ENCODE measurements at regions not wholly inside any gene's neighbourhood (a gene's known extent, or its start where the extent isn't known, plus 50 kb on each side); places are given as distances from the start of the nearest gene placed in this dataset.
"Not testable (repeated sequence)": the region's sequence is repeated elsewhere in the genome, so short reads cannot be mapped to it uniquely, and the experiment has no call there.

- H3K79me2 ChIP-seq (ENCODE audit: insufficient read depth): no peaks in the 10 kb centered on the region
- no peaks in the 10 kb centered on the region for H3K4me1 ChIP-seq (ENCODE audit: control insufficient read depth in 1 of 2, insufficient read depth in 2 of 2, low read depth in 1 of 2, low read length in 1 of 2)
- no peaks in the 10 kb centered on the region for H3K36me3 ChIP-seq (replicated peaks in 1 of 2; ENCODE audit: control insufficient read depth in 1 of 2, insufficient read depth in 2 of 2, low read length in 1 of 2)
- WGBS (ENCODE audit: low lambda C conversion rate): 0% methylated on average over 1 of the region's 1 CpG
- no peaks in the 10 kb centered on the region for H3K9me3 ChIP-seq
- POLR2A ChIA-PET: no interaction called here
- CTCF ChIA-PET: no interaction called here
- no peaks in the 10 kb centered on the region for H4K20me1 ChIP-seq (ENCODE audit: insufficient read depth)
- DNase-seq: no peak
- H3K9ac ChIP-seq: no peak overlapping the region
- H3K4me2 ChIP-seq: no peak overlapping the region
- H3F3A ChIP-seq (replicated peaks; ENCODE audit: insufficient read depth): no peaks in the 10 kb centered on the region
- H3K27me3 ChIP-seq (ENCODE audit: insufficient read depth): no peaks in the 10 kb centered on the region
- no peaks in the 10 kb centered on the region for H3K9me2 ChIP-seq
- H2AFZ ChIP-seq (ENCODE audit: low read depth): no peak overlapping the region
- no peak overlapping the region for H3K27ac ChIP-seq (ENCODE audit: low read depth in 2 of 2, low read length in 1 of 2)
- TF ChIP-seq SIN3A (IDR thresholded peaks at IDR 0.05; ENCODE audit: borderline replicate concordance, low read depth, low read length) (no peak), USF2 (IDR thresholded peaks at IDR 0.05; ENCODE audit: borderline replicate concordance, low read depth, low read length) (no peak), MEF2A (IDR thresholded peaks at IDR 0.05; ENCODE audit: borderline replicate concordance, low read depth) (no peak), RCOR1 (IDR thresholded peaks at IDR 0.05; ENCODE audit: low read length) (no peak), TEAD4 (IDR thresholded peaks at IDR 0.05; ENCODE audit: borderline replicate concordance, insufficient read depth) (no peak), CHD2 (IDR thresholded peaks at IDR 0.05; ENCODE audit: low read length, partially characterized antibody) (no peak), EZH2phosphoT487 (IDR thresholded peaks at IDR 0.05; ENCODE audit: borderline replicate concordance, low read depth) (no peak), PBX3 (IDR thresholded peaks at IDR 0.05) (no peak), TCF12 (IDR thresholded peaks at IDR 0.05) (no peak), CTCF (IDR thresholded peaks at IDR 0.05) (no peak), YY1 (IDR thresholded peaks at IDR 0.05; ENCODE audit: low read depth) (no peak), FOXJ3 (CRISPR knock-in tag; IDR thresholded peaks at IDR 0.05) (no peak), EP300 (IDR thresholded peaks at IDR 0.05; ENCODE audit: borderline replicate concordance in 1 of 2, low read depth in 1 of 2, low read length in 1 of 2) (no peak)
- TF ChIP-seq, protein P1, sequence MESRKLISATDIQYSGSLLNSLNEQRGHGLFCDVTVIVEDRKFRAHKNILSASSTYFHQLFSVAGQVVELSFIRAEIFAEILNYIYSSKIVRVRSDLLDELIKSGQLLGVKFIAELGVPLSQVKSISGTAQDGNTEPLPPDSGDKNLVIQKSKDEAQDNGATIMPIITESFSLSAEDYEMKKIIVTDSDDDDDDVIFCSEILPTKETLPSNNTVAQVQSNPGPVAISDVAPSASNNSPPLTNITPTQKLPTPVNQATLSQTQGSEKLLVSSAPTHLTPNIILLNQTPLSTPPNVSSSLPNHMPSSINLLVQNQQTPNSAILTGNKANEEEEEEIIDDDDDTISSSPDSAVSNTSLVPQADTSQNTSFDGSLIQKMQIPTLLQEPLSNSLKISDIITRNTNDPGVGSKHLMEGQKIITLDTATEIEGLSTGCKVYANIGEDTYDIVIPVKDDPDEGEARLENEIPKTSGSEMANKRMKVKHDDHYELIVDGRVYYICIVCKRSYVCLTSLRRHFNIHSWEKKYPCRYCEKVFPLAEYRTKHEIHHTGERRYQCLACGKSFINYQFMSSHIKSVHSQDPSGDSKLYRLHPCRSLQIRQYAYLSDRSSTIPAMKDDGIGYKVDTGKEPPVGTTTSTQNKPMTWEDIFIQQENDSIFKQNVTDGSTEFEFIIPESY (IDR thresholded peaks at IDR 0.05; ENCODE audit: borderline replicate concordance, low read depth): no peak
- H3K4me3 ChIP-seq (ENCODE audit: low read depth in 2 of 2, low read length in 1 of 2): no peak overlapping the region
Observed at GRCh38 chr2:35184471-35184870, 1171.1 kb upstream of the CRIM1 start.

DNA sequence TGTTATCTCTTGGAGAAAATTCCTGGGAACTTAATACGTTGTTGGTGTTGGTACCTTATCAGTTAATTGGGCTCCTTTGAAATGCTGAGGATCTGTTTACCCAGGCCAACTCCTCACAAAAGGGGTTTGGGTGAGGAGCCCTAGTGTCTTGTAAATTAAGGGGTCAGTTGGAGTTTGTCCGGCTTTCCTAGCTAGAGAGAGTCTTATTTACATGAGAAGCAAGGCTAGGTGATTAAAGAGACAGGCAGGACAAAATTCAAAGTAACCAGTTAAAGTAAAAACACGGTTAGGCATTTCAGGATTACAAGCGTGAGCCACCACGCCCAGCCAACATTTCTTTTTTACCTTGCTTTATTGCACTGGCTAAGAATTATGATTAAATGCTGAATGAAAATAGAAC is 1178.9 kb upstream of the CRIM1 start:
- H3K36me3 ChIP-seq (replicated peaks in 1 of 2; ENCODE audit: control insufficient read depth in 1 of 2, insufficient read depth in 2 of 2, low read length in 1 of 2); H3F3A ChIP-seq (replicated peaks; ENCODE audit: insufficient read depth); H3K4me1 ChIP-seq (ENCODE audit: control insufficient read depth in 1 of 2, insufficient read depth in 2 of 2, low read depth in 1 of 2, low read length in 1 of 2); POLR2A ChIA-PET; H3K9me2 ChIP-seq; H3K9me3 ChIP-seq; H2AFZ ChIP-seq (ENCODE audit: low read depth); DNase-seq; H3K27ac ChIP-seq (ENCODE audit: low read depth in 2 of 2, low read length in 1 of 2); H3K27me3 ChIP-seq (ENCODE audit: insufficient read depth); H3K9ac ChIP-seq; H3K79me2 ChIP-seq (ENCODE audit: insufficient read depth); H3K4me3 ChIP-seq (ENCODE audit: low read depth in 2 of 2, low read length in 1 of 2); CTCF ChIA-PET; H3K4me2 ChIP-seq; H4K20me1 ChIP-seq (ENCODE audit: insufficient read depth): not testable (repeated sequence)
- 17% methylated on average over 5 of the region's 5 CpGs for WGBS (ENCODE audit: low lambda C conversion rate)

Measured in SK-N-SH (cell line).